HG03135 (cell line): ENCODE measurements at regions not wholly inside any gene's neighbourhood (a gene's known extent, or its start where the extent isn't known, plus 50 kb on each side); places are given as distances from the start of the nearest gene placed in this dataset.

Source experiments
- ATAC-seq: cut with Tn5 transposase; IDR thresholded peaks from one replicate; pipeline ENCODE4 v1.9.1; 2021; ENCODE audit warnings: mild to moderate bottlenecking, moderate library complexity; ENCODE audit not compliant: unreplicated experiment

DNA sequence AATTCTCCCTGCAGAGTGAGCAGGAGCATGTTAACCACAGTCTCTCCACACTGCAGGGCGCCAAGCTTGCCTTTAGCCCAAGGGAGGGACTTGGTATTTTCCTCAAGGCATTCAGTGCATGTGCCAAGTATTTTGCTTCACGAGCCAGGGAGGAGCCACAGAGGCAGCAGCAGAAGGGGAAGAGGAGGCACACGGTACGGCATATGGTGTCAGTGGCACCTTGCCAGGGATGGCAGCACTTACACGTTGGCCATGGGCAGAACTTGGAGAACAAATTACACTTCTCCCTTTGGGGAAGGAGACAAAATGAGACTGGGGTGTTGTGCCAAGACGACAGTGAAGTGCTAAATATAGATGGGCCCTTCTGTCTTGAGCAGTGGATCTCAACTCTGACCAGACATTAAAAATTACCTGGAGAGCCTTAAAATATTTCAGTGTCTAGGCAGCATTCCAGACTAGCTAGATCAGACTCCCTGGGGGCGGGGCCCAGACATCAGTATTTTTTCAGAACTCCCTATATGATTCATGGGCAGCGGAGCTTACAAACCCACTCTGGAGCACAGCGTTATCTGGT, 155.8 kb downstream of the DRD1 start:
- no peak for ATAC-seq

DNA sequence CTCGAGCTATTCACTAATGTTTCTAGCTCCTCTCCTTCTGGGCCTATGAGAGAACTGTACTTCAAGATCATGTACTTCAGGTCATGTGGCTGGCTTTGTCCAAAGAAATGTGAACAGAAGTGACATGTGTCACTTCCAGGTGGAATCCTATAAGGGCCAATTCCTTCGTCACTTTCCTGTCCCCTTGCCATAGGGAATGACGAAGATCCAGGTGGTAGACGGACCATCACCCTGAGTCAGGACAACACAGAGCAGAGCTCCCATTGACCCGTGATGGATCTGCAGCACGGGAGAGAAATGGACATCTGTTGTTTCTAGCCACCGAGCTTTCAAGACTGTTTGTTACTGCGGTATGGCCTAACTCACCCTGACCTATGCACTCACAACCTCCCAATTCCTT, 157.0 kb downstream of the DRD1 start:
- ATAC-seq: no peak

GRCh38 chr5:175285261-175285660, 158.7 kb downstream of the DRD1 start:
- ATAC-seq: no peak

DNA sequence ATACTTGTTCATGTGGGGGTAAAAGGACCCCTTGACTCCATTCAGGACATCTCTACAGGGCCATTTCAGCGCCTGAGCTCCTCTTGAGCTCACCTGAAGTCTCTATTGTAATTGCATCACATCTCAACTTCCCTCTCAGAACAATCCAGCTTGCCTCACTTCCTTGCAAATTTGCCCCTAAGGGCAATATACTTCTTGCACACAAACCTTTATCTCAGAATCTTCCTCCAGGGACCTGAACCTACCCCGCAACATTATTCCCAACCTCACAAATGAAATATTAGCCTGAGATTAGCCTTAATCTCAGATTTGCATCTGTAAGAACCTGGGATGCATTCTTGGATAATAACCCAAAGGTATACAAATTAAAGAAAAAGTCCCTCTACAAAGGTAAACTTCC, 159.2 kb downstream of the DRD1 start:
- no peak for ATAC-seq

DNA sequence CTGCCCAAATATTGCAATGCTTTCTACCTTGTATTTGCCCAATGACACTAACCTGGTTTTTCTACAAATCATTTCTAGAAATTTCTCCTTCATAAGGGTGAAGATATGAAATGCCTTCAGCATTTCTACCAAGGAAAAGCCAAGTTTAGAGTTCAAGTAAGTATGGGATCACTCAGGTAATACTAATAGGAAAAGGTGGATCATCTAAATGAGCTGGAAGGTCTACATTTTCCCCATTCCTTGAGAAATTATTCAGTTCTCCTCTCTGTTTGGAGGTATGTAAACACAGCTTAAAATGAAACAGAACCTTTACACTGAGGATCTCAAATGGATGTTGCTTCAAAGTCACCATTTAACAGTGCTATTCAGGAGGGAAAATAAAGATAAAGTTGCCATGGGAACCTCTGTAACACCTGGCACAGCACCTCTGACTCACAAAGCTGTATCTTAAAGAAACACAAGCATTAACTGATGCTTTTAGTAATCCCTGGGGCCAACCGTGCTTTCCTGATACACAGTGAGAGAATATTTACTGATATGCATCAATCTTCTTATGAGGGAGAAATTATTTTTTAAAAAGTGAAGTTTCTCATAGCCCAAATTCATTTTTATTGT, 161.3 kb downstream of the DRD1 start:
- no peak for ATAC-seq

DNA sequence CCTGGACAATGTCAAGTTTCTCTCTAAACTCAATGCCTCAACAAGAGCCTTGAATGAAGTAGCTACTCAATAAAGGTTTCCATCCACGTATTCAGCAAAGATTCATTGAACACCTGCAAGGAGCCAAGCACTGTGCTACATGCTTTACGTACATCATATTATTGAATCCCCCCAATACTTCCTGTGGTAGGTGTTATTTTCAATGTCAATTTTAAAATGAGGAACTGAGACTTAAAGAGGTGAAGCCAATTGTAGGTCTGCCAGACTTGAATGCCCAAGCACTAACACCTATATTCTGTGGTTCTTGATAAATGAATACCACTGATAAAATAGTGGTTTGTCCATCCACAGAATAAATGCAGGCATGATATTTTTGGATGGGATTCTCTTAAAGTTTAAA, 162.3 kb downstream of the DRD1 start:
- no peak for ATAC-seq

- no peak for ATAC-seq
Measured at GRCh38 chr5:175281257-175281656, 162.7 kb downstream of the DRD1 start.

DNA sequence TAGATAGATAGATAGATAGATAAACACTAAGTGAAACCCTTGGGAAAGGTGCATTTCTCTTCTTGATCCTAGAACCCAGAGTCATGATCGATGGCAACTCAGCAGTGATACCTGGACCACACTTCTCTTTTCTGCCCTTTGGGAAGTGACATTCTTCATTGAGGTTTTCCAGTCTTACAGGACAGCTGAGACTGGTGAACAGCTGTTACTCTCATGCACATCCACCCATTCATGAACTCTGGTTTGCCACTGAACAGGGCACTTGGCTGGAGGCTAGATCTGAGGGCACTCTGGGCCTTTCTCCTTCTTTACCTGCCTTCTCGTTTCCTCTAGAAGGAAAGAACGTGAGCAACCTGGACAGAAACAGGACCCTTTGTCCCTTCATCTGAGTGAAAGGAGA, 164.5 kb downstream of the DRD1 start:
- ATAC-seq: no peak

GRCh38 chr5:175275748-175276147, 168.2 kb downstream of the DRD1 start:
- no peak for ATAC-seq

GRCh38 chr5:175275097-175275496, 168.9 kb downstream of the DRD1 start:
- ATAC-seq: no peak

- ATAC-seq: no peak
Measured at GRCh38 chr5:175274171-175274570, 169.8 kb downstream of the DRD1 start.

DNA sequence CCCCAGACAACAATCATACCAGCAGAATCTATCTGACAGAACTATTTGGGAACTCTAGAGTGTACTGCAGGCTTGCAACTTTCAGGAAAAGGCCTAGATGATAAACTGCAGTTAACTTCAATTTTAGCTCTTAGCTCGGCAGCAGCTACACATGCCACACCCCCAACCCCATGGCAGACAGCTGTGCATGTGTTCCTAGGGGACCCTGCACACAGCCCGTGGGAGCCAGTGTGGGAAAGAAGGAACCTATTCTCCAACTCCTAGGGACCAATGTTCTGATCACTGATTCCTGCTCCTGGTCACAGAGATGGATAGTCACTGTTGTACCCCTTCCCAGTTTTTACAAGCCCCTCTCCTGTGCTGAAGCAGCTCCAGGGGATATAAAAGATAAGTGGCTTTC, 179.6 kb downstream of the DRD1 start:
- ATAC-seq: no peak

DNA sequence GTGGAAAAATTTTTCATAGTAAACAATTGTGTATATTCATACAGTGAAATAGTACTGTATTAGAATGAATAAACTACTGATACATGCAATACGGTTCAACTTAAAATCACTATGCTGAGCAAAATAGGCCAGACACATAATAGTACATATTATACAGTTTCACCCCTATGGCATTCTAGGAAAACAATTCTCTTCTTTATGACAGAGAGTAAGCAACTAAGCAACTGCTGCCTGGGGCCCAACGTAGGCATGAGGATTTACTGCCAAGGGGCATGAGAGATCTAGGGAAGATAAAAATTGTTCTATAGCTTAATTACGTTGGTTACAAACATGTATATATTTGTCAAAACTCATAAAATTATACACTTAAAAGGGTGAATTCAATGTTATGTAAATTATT, 180.2 kb downstream of the DRD1 start:
- no peak for ATAC-seq

- no peak for ATAC-seq
Measured at GRCh38 chr5:175261526-175261925, 182.5 kb downstream of the DRD1 start.

DNA sequence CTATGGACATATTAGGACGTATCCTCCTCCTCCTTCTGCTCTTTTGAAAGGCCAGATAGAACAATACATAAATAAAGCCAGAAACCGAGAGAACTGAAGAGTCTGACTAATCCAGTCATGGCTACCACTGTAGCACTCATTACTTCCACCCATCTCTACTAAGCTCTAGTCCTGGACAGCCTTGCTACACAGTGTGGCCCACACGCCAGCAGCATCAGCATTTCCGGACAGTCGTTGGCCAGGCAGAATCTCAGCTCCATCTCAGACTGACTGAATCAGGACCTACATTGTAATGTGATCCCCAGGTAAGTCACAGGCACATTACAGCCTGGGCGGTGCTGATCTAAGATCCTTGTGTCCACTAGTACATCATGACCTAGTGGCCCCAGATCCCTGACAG, 182.9 kb downstream of the DRD1 start:
- no peak for ATAC-seq

GRCh38 chr5:175257847-175258194, 186.2 kb downstream of the DRD1 start:
- ATAC-seq: no peak

DNA sequence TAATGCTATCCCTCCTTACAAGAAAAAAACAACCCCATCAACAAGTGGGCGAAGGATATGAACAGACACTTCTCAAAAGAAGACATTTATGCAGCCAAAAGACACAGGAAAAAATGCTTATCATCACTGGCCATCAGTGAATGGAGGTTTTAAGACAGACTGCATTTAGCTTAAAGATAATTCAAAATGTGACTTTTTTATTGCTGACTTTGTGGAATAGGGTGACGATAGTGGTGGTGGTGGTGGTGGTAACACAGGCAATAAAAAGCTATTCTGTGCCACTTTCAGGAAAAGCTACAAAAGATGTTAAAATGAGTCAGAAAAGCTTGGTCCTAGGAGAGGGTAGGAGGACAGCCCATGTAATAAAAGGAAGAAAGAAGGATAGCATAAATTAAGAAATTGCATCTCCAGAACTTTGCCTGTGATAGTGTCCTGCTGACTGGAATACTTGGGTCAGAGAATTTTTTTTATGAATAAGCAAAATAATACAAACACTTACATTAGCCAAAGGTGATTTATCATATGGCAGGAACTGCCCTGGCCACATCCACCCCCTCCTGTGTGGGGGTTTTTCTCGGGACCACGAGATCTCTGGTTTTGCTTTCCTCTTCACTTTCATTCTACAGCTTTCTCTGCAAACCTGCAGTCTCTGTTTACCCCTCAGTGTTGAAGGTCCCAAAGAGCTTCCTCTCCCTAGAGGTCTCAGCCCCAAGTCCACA, 186.7 kb downstream of the DRD1 start:
- no peak for ATAC-seq

DNA sequence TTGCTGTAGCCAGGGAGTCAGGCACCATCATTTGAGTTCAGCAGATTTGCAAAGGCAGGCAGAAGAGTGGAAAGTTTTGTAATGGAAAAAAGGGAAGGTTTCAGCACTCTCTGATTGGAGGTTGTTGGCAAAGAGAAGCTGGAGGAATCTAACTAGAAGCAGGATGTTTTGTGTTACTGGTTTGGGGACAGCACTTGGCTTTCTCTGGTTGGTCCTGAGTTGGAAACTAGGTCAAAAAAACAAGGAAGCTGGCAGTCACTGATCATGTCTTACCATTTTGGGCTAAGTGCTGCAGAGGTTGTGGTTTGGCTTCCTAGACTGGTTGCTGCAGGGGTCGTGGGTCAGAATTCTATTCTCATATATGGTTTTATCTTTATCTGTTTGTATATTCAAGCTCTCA, 189.8 kb downstream of the DRD1 start:
- ATAC-seq: no peak

- no peak for ATAC-seq
Measured at GRCh38 chr5:175253597-175253996, 190.4 kb downstream of the DRD1 start.

GRCh38 chr5:175252234-175252805, 191.7 kb downstream of the DRD1 start:
- no peak for ATAC-seq

DNA sequence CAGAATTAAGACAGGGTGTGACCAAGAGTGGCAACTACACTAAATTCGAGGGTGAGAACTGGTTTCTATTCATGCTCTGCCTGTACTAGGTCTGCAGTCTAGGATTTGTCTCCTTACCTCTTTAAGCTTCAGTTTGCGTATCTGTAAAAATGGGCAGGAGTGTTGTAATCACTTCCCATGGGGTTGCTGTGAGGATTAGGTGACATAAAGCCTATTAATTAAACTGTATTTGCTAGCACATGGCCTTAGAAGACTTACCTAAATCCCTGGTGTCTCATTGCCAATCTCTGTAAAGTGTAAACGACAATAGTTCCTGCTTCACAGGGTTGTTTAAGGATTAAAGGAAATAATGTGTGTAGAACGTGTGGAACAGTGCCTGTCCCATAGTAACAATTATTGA, 193.6 kb downstream of the DRD1 start:
- ATAC-seq: no peak

DNA sequence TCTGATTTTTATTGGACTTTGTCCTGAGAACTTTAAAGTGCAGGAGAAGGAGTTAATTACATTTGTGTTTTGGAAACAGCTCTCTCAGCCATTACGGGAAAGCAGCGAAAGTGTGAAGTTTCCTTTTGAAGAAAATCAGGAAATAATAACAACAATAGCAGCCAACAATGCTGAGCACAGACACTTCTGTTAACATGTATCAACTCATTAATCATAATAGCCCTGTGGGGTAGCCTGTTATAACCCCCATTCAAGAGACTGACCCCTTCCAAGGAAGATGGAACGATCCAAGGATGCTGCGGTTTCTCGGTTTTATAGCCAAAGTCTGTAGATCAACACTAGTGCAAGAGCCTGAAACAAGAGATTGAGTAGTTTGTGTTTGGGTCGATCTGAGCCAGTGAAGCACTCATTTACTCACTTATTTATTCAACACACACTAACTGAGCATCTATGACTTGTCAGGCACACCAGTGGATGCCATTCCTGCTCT, 195.5 kb downstream of the DRD1 start:
- ATAC-seq: no peak
